ENCODE measurements at regions not wholly inside any gene's neighbourhood (a gene's known extent, or its start where the extent isn't known, plus 50 kb on each side); places are given as distances from the start of the nearest gene placed in this dataset.

GRCh38 chr2:107376909-107377308 lies 449.8 kb upstream of the RGPD4 start:
- H3K23ac ChIP-seq (ENCODE audit: insufficient read length, low read depth, low read length) = no peak overlapping the region
- no peak overlapping the region for H3K4me3 Mint-ChIP-seq
- H3K14ac ChIP-seq (ENCODE audit: insufficient read depth, low read length) = no peak overlapping the region
- no peak overlapping the region for H2BK5ac ChIP-seq (ENCODE audit: insufficient read length, low read length)
- H2BK120ac ChIP-seq (ENCODE audit: low read depth, low read length, poor library complexity, severe bottlenecking) = no peak overlapping the region
- H2BK12ac ChIP-seq (ENCODE audit: insufficient read length, low read depth, low read length) = no peak overlapping the region
- no peak overlapping the region for H3K27ac Mint-ChIP-seq
- H3K56ac ChIP-seq (ENCODE audit: insufficient read length, low read depth, low read length) = no peak overlapping the region
- H3K9me3 Mint-ChIP-seq = peaks cover 20 to 24% of the 10 kb centered on the region in 2 experiments
- DNase-seq = no peak
- no peak overlapping the region for H2BK20ac ChIP-seq (ENCODE audit: low read depth, low read length, poor library complexity, severe bottlenecking)
- no peak overlapping the region for H4K5ac ChIP-seq (ENCODE audit: insufficient read length, low read depth, low read length)
- peaks cover 4 to 17% (median 12%) of the 10 kb centered on the region in 3 experiments for H3K36me3 Mint-ChIP-seq (ENCODE audit: insufficient read depth in 1 of 3, low read depth in 3 of 3)
- no peak overlapping the region for H4K91ac ChIP-seq (ENCODE audit: insufficient read length, low read depth, low read length)
- no peaks in the 10 kb centered on the region for H4K20me1 ChIP-seq (ENCODE audit: control insufficient read depth, insufficient read depth, insufficient read length)
- no peaks in the 10 kb centered on the region for H3K4me1 Mint-ChIP-seq
- H3K23me2 ChIP-seq (ENCODE audit: insufficient read length, low read depth, low read length, poor library complexity, severe bottlenecking) = no peaks in the 10 kb centered on the region
- H3K79me1 ChIP-seq (ENCODE audit: insufficient read depth, low read depth, low read length, poor library complexity, severe bottlenecking) = no peaks in the 10 kb centered on the region
- H3K18ac ChIP-seq (ENCODE audit: insufficient read length, low read depth, low read length) = no peak overlapping the region
- no peaks in the 10 kb centered on the region for H3K79me2 ChIP-seq (ENCODE audit: insufficient read depth, low read length)
- H3K27me3 Mint-ChIP-seq (ENCODE audit: low read depth) = no peaks in the 10 kb centered on the region
- no peak overlapping the region for H3K27ac ChIP-seq (ENCODE audit: insufficient read length, low read depth, low read length)
- no peak overlapping the region for H3K9ac ChIP-seq (ENCODE audit: extremely low read depth, insufficient read length, low read length)
- H3K4me1 ChIP-seq (ENCODE audit: insufficient read depth, low read length) = no peaks in the 10 kb centered on the region
- H3K27me3 ChIP-seq (ENCODE audit: insufficient read depth, low read length) = no peaks in the 10 kb centered on the region
- WGBS (ENCODE audit: extremely low coverage, insufficient read length, low lambda C conversion rate) = no CpG with 5 or more reads among the region's 4 CpGs
- no peak for TF ChIP-seq CTCF (conservative IDR thresholded peaks at IDR 0.05)
- H3K9me3 ChIP-seq (ENCODE audit: control insufficient read depth, low read depth, low read length) = peaks cover 12% of the 10 kb centered on the region
- no peak overlapping the region for H3K4ac ChIP-seq (ENCODE audit: low read depth, low read length)
- H4K8ac ChIP-seq (replicated peaks; ENCODE audit: insufficient read length, low read depth, low read length) = no peak overlapping the region
- H3K4me2 ChIP-seq (ENCODE audit: insufficient read depth, insufficient read length, low read length) = no peak overlapping the region
- H2AFZ ChIP-seq (ENCODE audit: low read length) = no peak overlapping the region
- H2BK15ac ChIP-seq (ENCODE audit: low read depth, low read length) = no peak overlapping the region
- H2AK5ac ChIP-seq (ENCODE audit: insufficient read length, low read length) = no peak overlapping the region
- no peak overlapping the region for H3T11ph ChIP-seq (ENCODE audit: low read length)

Data from H9 (cell line).